ENCODE measurements at regions not wholly inside any gene's neighbourhood (a gene's known extent, or its start where the extent isn't known, plus 50 kb on each side); places are given as distances from the start of the nearest gene placed in this dataset.

- TF ChIP-seq POLR2A (IDR thresholded peaks at IDR 0.05): no peak
- TF ChIP-seq, protein P1, sequence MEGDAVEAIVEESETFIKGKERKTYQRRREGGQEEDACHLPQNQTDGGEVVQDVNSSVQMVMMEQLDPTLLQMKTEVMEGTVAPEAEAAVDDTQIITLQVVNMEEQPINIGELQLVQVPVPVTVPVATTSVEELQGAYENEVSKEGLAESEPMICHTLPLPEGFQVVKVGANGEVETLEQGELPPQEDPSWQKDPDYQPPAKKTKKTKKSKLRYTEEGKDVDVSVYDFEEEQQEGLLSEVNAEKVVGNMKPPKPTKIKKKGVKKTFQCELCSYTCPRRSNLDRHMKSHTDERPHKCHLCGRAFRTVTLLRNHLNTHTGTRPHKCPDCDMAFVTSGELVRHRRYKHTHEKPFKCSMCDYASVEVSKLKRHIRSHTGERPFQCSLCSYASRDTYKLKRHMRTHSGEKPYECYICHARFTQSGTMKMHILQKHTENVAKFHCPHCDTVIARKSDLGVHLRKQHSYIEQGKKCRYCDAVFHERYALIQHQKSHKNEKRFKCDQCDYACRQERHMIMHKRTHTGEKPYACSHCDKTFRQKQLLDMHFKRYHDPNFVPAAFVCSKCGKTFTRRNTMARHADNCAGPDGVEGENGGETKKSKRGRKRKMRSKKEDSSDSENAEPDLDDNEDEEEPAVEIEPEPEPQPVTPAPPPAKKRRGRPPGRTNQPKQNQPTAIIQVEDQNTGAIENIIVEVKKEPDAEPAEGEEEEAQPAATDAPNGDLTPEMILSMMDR (IDR thresholded peaks at IDR 0.05): no peak
These were observed 645.6 kb downstream of the NYAP2 start for GRCh38 chr2:226045080-226045479.
